Naive thymus-derived CD4-positive, alpha-beta T cell (primary cell): ENCODE measurements at regions not wholly inside any gene's neighbourhood (a gene's known extent, or its start where the extent isn't known, plus 50 kb on each side); places are given as distances from the start of the nearest gene placed in this dataset.

Experiments
- ATAC-seq: fragments of 150-1000 bp; cut with Tn5 transposase; 2 replicates; pipeline ENCODE4 v1.10.0; 2021; ENCODE audit warnings: mild to moderate bottlenecking, moderate library complexity
- CTCF ChIA-PET: fragments of 350-600 bp; sonication (Branson Sonifier 250); formaldehyde crosslinking; loops from one replicate; lab custom pipeline; 2021; ENCODE audit warnings: antibody characterized with exemption; lab: Charles Lee
- POLR2A ChIA-PET: fragments of 350-600 bp; sonication (Branson Sonifier 250); formaldehyde crosslinking; loops from one replicate; lab custom pipeline; 2021; ENCODE audit warnings: antibody characterized with exemption, inconsistent platforms; lab: Charles Lee
- DNase-seq, 9 donors: peaks; one replicate each; pipeline versions ENCODE4 v3.0.0 to v3.0.0-alpha.2; 2020 to 2022; ENCODE audit warnings: mixed read lengths in 1 of 9
- H3K27ac ChIP-seq: one replicate; pipeline ENCODE4 v1.7.0; 2013; ENCODE audit warnings: mild to moderate bottlenecking, low read depth, low read length, moderate library complexity
- H3K27me3 ChIP-seq, 2 donors: one replicate each; pipeline ENCODE4 v1.7.0; 2013; ENCODE audit warnings: low read length in 2 of 2, mild to moderate bottlenecking in 2 of 2, moderate library complexity in 2 of 2; ENCODE audit not compliant: control insufficient read depth in 2 of 2, insufficient read depth in 2 of 2
- H3K36me3 ChIP-seq, 3 experiments: 1 replicate in 2 of 3; 2 replicates in 1 of 3; pipeline ENCODE4 v1.7.0; 2013; ENCODE audit warnings: low read length in 3 of 3, mild to moderate bottlenecking in 3 of 3, moderate library complexity in 1 of 3; ENCODE audit not compliant: insufficient read depth in 3 of 3, control insufficient read depth in 2 of 3
- H3K4me1 ChIP-seq, 2 donors: one replicate each; pipeline ENCODE4 v1.7.0; 2013; ENCODE audit warnings: low read length in 2 of 2, mild to moderate bottlenecking in 2 of 2, moderate library complexity in 1 of 2; ENCODE audit not compliant: control insufficient read depth in 2 of 2, insufficient read depth in 2 of 2
- H3K4me3 ChIP-seq: 2 replicates; pipeline ENCODE4 v1.7.0; 2013; ENCODE audit warnings: mild to moderate bottlenecking, low read length
- H3K9me3 ChIP-seq, 3 experiments: 1 replicate in 2 of 3; 2 replicates in 1 of 3; pipeline ENCODE4 v1.7.0; 2013; ENCODE audit warnings: low read length in 3 of 3; ENCODE audit not compliant: control insufficient read depth in 2 of 3
- H3K27ac Mint-ChIP-seq, 9 donors: one replicate each; pipeline ENCODE4 v1.8.0; 2020 to 2022; ENCODE audit warnings: mixed read lengths in 9 of 9, mild to moderate bottlenecking in 8 of 9, moderate library complexity in 5 of 9, inconsistent platforms in 2 of 9
- H3K27me3 Mint-ChIP-seq, 5 donors: one replicate each; pipeline ENCODE4 v1.8.0; 2021 to 2022; ENCODE audit warnings: mixed read lengths in 5 of 5, mild to moderate bottlenecking in 1 of 5
- H3K36me3 Mint-ChIP-seq, 5 donors: one replicate each; pipeline ENCODE4 v1.8.0; 2020 to 2022; ENCODE audit warnings: mixed read lengths in 5 of 5, mild to moderate bottlenecking in 3 of 5, inconsistent platforms in 1 of 5
- H3K4me1 Mint-ChIP-seq, 7 donors: one replicate each; pipeline ENCODE4 v1.8.0; 2020 to 2022; ENCODE audit warnings: mixed read lengths in 7 of 7, mild to moderate bottlenecking in 3 of 7, inconsistent platforms in 1 of 7
- H3K4me3 Mint-ChIP-seq, 10 donors: one replicate each; pipeline ENCODE4 v1.8.0; 2020 to 2022; ENCODE audit warnings: mild to moderate bottlenecking in 10 of 10, mixed read lengths in 10 of 10, moderate library complexity in 6 of 10, inconsistent platforms in 2 of 10
- H3K9me3 Mint-ChIP-seq, 11 donors: one replicate each; pipeline ENCODE4 v1.8.0; 2020 to 2022; ENCODE audit warnings: mixed read lengths in 11 of 11, mild to moderate bottlenecking in 4 of 11, inconsistent platforms in 1 of 11, moderate library complexity in 1 of 11
- intact Hi-C, 2 donors: fragments of 100-400 bp; cut with micrococcal nuclease; formaldehyde crosslinking; loops; one replicate each; pipeline ENCODE4 v1.15.1; 2023

GRCh38 chr22:22061085-22062077, 78.8 kb upstream of the TOP3B start:
- Mint-ChIP-seq H3K36me3 (no peaks in the 10 kb centered on the region), H3K4me1 (peaks cover 0 to 4% (median 0%) of the 10 kb centered on the region in 7 donors), H3K4me3 (no peak overlapping the region), H3K27me3 (peaks cover 13 to 34% (median 20%) of the 10 kb centered on the region in 5 donors), H3K27ac (no peak overlapping the region), H3K9me3 (no peaks in the 10 kb centered on the region)
- Histone ChIP-seq H3K9me3 (no peaks in the 10 kb centered on the region), H3K27me3 (no peaks in the 10 kb centered on the region), H3K4me1 (no peaks in the 10 kb centered on the region), H3K4me3 (no peak overlapping the region), H3K27ac (no peak overlapping the region), H3K36me3 (no peaks in the 10 kb centered on the region)
- intact Hi-C loops, result no loop called here
- ATAC-seq, result no peak
- DNase-seq, result no peak
- ChIA-PET CTCF (no interaction called here), POLR2A (no interaction called here)

GRCh38 chr22:22060200-22061084, 77.9 kb upstream of the TOP3B start:
- Histone ChIP-seq H3K27ac (no peak overlapping the region), H3K4me1 (no peaks in the 10 kb centered on the region), H3K36me3 (no peaks in the 10 kb centered on the region), H3K4me3 (no peak overlapping the region), H3K27me3 (no peaks in the 10 kb centered on the region), H3K9me3 (no peaks in the 10 kb centered on the region)
- ATAC-seq (peak; percentile 73), DNase-seq (peak in 4 of 9 donors; percentile 10 to 76 (median 26))
- Mint-ChIP-seq H3K27me3 (peaks cover 17 to 37% (median 25%) of the 10 kb centered on the region in 5 donors), H3K9me3 (no peaks in the 10 kb centered on the region), H3K36me3 (no peaks in the 10 kb centered on the region), H3K27ac (no peak overlapping the region), H3K4me3 (no peak overlapping the region), H3K4me1 (peaks cover 0 to 4% (median 0%) of the 10 kb centered on the region in 7 donors)
- ChIA-PET CTCF (no interaction called here), POLR2A (no interaction called here)
- intact Hi-C loops, result no loop called here

- Histone ChIP-seq H3K27me3 (no peaks in the 10 kb centered on the region), H3K4me1 (no peaks in the 10 kb centered on the region), H3K4me3 (no peak overlapping the region), H3K36me3 (no peaks in the 10 kb centered on the region), H3K9me3 (no peaks in the 10 kb centered on the region), H3K27ac (no peak overlapping the region)
- Mint-ChIP-seq H3K9me3 (no peaks in the 10 kb centered on the region), H3K27me3 (peaks cover 18 to 34% (median 28%) of the 10 kb centered on the region in 5 donors), H3K27ac (no peak overlapping the region), H3K4me3 (no peak overlapping the region), H3K4me1 (peaks cover 0 to 4% (median 0%) of the 10 kb centered on the region in 7 donors), H3K36me3 (no peaks in the 10 kb centered on the region)
- DNase-seq (no peak), ATAC-seq (no peak)
- ChIA-PET POLR2A (no interaction called here), CTCF (no interaction called here)
- intact Hi-C loops, result no loop called here
These were observed 76.9 kb upstream of the TOP3B start for GRCh38 chr22:22059291-22060002.

- H3K9me3 ChIP-seq, result no peaks in the 10 kb centered on the region
- no peak for ATAC-seq
- POLR2A ChIA-PET, result no interaction called here
- H3K4me1 ChIP-seq, result no peaks in the 10 kb centered on the region
- CTCF ChIA-PET, result no interaction called here
- Mint-ChIP-seq H3K36me3 (no peaks in the 10 kb centered on the region), H3K27ac (no peak overlapping the region), H3K9me3 (no peaks in the 10 kb centered on the region), H3K4me3 (no peak overlapping the region), H3K27me3 (peaks cover 25 to 34% (median 34%) of the 10 kb centered on the region in 5 donors), H3K4me1 (peaks cover 0 to 4% (median 0%) of the 10 kb centered on the region in 7 donors)
- no peak overlapping the region for H3K27ac ChIP-seq
- intact Hi-C loops, result no loop called here
- no peaks in the 10 kb centered on the region for H3K36me3 ChIP-seq
- no peak for DNase-seq
- no peak overlapping the region for H3K4me3 ChIP-seq
- H3K27me3 ChIP-seq, result no peaks in the 10 kb centered on the region
These were observed 76.2 kb upstream of the TOP3B start for GRCh38 chr22:22058633-22059290.

GRCh38 chr22:22057617-22058378, 75.2 kb upstream of the TOP3B start:
- H3K36me3 ChIP-seq, result no peaks in the 10 kb centered on the region
- intact Hi-C loops, result no loop called here
- no peak for DNase-seq
- H3K27me3 ChIP-seq, result no peaks in the 10 kb centered on the region
- Mint-ChIP-seq H3K4me3 (no peak overlapping the region), H3K4me1 (peaks cover 0 to 2% (median 0%) of the 10 kb centered on the region in 7 donors), H3K27me3 (peaks cover 26 to 41% (median 35%) of the 10 kb centered on the region in 5 donors), H3K36me3 (no peaks in the 10 kb centered on the region), H3K9me3 (peaks cover 0 to 2% (median 0%) of the 10 kb centered on the region in 11 donors), H3K27ac (no peak overlapping the region)
- no peaks in the 10 kb centered on the region for H3K9me3 ChIP-seq
- no peak for ATAC-seq
- ChIA-PET CTCF (no interaction called here), POLR2A (no interaction called here)
- no peak overlapping the region for H3K27ac ChIP-seq
- no peaks in the 10 kb centered on the region for H3K4me1 ChIP-seq
- no peak overlapping the region for H3K4me3 ChIP-seq
